COLO829 (cell line): ENCODE measurements at regions not wholly inside any gene's neighbourhood (a gene's known extent, or its start where the extent isn't known, plus 50 kb on each side); places are given as distances from the start of the nearest gene placed in this dataset.
"Not testable (repeated sequence)": the region's sequence is repeated elsewhere in the genome, so short reads cannot be mapped to it uniquely, and the experiment has no call there.

ENCODE experiments used
- DNase-seq: peaks from one replicate; pipeline ENCODE4 v3.0.0; 2012; ENCODE audit warnings: low spot score

DNA sequence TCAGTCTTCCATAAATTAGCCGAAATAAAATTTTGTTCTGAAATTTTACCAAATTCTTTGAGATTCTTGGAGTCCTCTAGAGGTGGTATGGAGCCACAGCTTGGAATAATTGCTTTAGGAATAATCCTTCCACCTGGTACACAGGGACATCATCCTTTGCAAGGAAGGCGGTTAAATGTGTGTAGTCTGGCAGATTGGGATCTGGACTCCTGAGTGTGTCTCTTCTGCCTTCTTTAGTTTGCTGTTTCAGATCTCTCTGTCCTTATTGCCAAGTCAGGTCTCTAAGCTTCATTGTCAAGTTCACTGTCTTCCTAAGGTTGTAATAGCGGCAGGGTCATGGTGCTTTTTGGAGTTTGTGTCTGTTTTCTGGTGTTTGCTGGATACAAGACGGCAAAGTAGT lies 393.9 kb upstream of the RGS6 start:
- no peak for DNase-seq

DNA sequence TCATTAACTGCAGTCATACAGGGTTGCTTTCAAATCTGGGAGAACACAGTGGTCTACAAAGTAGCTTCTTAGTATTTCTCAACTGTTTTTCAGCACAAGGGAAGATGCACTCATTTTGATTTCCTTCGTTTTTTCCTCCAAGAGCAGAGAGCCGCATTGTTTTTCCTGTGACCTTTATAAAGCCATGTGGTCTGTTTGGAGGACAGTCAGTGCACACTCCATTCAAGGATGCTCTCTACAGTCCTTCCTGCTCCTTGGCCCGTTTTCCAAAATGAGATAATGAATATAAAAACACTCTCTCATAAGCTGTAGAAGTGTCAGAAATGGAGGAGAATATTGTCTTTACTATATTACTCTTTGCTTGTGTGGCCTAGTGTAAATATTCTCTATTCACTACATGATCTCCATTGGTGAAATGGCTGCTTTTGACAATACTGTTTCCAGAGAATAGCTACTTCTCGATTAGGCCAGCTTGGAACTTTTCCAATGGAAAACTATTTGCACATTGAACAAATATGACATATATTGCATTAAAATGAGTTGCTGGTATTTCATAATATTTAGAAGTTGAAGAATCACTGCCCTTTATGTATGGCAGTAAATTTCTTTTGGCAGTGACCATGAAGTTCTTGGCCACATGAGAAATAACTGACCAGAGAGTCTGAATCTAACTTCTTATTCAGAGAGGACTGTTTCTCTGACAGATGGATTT lies 393.1 kb upstream of the RGS6 start:
- DNase-seq: no peak

DNA sequence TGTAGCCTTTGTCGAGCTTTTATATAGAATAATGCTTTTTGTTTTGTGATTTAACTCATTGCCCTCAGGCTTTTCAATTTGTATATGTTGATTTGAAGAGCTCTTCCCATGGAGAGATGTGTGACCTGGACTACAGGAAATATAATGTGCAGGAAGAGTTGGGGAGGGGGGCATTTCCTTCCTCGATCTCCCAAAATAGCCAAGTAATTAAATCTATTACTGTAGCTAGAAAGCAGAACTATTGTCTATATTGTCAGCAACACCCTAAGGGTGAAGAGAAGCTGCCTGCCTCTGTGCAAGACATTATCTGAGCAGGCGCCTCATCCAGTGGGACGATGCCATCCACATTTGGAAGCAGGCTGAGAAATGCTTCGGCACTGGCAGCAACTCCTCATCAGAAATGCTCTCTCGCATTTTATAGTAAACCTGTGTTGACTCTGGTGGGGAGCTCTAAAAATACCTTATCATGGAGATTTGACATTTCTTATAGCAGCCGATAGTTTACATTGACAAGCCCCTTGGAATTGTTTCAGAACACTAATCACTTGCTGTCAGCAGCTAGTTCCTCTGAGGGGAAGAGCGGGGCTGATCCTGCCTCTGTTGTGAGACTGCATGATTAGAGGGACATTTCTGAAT lies 392.5 kb upstream of the RGS6 start:
- no peak for DNase-seq

DNA sequence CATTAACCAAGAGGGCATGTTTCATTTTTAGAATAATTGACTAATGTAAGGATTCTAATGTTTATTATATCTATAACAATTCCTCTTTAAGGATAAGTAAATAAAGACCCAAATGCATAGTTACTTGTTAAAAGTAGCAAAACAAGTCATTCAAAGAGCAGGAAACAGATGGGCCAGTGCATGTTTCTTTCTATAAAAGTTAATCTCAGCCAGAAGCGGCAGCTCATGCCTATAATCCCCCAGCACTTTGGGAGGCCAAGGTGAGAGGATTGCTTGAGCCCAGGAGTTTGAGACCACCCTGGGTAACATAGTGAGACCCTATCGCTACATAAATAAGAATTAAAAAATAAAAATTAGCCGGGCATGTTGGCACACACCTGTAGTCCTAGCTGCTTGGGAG lies 391.0 kb upstream of the RGS6 start:
- no peak for DNase-seq

DNA sequence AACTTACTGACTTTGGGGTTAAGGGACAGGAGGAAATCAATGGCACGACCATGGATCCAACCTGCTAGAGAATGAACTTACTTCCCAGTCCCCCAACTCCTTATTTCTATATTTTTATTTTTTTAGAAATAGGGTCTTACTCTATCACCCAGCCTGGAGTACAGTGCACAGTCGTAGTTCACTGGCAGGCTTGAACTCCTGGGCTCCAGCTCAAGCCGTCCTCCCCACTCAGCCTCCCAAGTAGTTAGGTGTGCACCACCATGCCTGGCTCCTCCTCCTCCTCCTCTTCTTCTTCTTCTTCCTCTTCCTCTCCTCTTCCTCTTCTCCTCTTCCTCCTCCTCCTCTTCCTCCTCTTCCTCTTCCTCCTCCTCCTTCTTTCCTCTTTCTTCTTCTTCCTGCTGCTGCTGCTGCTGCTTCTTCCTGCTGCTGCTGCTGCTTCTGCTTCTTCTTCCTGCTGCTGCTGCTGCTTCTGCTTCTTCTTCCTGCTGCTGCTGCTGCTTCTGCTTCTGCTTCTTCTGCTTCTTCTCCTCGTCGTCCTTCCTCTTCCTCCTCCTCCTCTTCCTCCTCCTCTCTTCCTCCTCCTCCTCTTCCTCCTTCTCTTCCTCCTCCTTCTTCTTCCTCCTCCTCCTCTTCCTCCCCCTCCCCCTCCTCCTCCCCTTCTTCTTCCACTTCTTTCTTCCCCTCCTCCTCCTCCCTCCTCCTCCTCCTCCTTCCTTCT lies 390.1 kb upstream of the RGS6 start:
- DNase-seq: no peak

DNA sequence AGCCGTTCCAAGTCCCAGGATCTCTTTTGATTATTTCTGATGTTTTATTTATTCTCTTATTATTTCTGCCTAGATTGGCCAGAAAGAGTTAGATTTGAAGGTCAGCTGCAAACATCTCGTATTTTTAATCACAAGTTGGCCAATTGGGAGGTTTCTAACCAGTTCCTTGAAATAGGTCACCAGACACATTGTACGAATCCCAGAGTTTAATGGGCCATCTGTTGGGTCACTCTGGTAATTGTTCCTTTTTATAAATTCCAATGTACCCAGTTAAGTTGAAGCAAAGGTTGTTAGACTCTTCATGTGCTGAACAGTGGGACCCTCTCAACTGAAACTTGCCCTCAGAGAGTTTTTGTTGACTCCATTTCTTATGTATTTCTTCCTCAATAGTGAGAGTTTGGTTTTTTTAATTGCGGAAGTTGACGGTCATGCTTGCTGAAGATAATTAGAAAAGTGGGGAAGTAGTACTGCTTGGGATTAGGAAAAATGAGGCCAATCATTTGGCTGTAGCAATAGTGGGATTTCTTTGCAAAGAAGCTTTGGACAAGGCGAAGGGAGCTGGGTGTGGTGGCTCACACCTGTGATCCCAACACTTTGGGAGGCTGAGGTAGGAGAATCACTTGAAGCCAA lies 382.7 kb upstream of the RGS6 start:
- no peak for DNase-seq

DNA sequence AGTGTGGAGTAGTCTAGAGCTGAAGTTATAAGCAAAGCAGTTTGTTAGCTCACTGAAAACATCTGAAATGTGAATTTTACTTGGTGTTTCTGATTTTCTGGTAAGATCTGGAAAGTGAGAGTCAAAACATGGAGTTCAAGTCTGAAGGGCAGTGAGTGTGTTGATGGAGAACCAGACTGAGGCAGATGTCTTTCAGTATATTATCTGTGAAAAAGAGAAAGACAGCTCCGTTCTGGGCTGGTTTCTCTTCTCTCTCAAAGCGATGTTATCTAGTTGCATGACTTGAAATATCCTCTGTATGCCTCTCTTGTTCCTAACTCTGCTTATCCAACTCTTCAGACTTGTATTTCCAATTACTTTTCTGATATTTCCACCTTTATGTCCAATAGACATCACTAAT lies 381.9 kb upstream of the RGS6 start:
- DNase-seq: no peak

DNA sequence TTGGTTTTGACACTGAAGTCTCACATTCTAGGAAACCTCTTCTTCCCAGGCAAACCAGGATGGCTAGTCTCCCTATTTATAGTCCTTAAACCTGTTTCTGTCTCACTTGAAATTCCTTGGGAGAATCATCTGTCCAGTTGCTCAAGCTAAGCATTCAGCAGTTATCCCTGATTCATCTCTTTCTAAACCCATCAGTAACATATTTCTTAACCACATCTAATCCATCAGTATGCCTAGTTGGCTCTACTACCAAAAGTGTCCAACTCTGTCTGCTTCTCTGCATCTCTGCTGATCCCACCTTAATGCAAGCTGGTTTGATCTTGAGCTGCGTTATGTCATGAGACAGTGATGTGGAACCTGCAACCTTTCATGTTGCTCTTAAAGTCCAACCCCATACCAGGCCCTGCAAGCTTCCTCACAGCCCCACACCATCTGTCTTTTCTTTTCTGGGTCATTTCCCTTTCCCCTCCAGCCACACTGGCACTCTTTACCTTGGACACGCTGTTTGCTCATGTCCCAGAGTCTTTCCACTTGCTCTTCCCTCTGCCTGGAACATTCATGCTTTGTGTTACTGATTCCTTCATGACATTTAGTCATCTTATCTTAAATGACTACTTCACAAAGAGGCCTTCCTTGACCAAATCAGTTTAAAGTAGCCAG lies 380.8 kb upstream of the RGS6 start:
- no peak for DNase-seq

DNA sequence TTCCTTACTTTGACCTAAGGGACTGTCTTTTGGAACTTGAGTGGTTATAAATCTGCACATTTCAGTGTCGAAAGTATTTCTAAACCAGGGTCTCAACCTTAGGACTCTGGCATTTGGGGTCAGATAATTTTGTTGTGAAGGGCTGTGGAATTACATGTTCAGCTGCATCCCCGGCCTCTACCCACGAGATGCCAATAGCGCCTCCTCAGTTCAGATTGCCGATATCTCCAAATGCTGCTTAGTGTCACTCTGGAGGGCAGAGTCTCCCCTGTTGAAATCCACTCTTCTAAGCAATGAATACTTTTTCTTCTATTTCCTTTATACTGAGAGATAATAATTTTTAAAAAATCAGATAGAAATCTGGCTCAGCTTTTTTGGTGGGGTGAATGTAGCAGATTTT lies 379.4 kb upstream of the RGS6 start:
- DNase-seq: no peak

DNA sequence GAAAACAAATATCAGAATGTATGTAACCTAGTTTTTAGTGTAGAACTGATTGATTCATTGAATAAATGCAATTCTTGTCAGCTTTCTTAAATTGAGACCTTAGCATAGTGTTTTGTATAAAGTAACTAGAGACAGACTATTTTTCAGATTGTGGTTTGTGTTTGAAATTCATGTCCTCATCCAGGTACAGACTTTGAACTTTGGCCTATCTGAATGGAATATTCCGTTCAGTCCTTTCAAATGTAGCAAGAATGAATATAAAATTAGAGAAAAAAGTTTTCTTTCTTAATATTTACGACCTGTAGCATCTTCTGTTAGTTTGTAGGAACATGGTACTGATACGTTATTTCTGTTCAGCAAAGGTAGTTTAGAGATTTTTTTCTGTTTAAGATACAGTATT lies 378.4 kb upstream of the RGS6 start:
- no peak for DNase-seq

DNA sequence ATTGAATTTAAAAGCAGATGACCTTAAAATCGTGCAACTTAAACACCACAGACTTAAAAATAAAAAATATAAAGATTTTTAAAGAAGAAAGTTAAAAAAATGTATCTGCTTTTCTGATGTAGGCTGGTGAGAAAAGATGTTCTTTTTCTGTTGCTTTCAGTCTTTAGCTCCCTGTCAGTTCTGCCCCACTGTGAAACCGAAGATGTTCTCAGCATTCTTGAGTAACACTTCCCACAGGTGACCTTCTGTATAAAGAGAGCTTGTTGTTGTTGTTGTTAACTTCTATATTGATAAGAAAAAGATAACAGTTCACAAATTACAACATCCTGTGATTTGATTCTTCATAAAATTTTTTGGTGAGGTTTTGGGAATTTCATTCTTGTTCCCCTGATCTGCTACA lies 377.9 kb upstream of the RGS6 start:
- DNase-seq: no peak

DNA sequence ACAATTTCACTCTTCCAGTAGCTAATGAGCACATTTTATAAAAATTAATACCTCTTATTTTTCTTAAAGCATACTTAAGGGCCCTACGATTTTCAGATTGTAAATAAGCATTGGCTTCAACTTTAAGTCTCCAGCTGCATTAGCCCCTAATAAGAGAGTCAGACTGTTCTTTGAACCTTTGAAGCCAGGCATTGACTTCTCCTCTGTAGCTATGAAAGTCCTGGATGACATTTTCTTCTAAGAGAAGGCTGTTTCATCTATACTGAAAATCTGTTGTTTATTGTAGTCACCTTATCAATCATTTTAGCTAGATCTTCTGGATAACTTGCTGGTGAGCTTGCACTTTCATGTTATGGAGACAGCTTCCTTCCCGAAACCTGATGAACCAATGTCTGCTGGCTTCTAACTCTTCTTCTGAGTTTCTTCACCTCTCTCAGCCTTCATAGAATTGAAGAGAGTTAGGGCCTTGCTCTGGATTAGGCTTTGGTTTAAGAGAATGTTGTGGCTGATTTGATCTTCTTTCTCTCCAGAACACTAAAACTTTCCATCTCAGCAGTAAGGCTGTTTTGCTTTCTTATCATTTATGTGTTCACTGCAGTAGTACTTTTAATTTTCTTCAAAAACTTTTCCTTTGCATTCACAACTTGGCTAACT lies 377.1 kb upstream of the RGS6 start:
- DNase-seq: no peak

DNA sequence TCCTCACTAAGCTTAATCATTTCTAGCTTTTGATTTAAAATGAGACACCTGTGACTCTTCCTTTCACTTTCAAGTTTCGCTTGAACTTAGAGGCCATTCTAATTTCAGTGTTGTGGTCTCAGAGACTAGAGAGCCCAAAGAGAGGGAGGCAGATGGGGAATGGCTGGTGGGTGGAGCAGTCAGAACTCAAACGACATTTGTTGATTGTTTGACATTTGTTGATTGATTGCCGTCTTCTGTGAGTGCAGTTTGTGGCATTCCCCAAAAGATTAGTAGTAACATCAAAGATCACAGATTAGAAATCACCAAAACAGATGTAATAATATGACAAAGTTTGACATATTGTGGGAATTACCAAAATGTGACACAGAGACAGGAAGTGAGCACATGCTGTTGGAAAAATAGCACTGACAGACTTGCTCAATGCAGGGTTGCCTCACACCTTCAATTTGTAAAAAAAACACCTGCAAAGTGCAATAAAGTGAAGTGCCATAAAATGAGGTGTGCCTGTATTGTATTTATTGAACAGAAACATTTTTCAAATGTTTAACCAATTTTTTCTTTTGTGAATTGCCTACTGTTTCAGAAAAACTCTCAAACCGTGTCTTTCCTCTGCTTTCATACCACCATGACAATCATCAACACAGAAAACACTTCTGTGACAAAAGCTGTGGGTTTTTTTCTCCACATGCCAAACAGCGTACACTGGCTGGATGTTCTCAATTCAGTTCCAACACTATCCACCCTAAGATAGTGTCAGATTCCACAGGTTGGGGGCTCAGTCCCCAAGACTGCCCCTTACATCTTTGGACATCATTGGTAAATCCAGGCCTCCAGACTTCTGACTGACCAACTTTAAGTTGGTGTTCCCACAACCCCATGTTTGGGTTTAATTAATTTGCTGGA lies 376.3 kb upstream of the RGS6 start:
- no peak for DNase-seq

DNA sequence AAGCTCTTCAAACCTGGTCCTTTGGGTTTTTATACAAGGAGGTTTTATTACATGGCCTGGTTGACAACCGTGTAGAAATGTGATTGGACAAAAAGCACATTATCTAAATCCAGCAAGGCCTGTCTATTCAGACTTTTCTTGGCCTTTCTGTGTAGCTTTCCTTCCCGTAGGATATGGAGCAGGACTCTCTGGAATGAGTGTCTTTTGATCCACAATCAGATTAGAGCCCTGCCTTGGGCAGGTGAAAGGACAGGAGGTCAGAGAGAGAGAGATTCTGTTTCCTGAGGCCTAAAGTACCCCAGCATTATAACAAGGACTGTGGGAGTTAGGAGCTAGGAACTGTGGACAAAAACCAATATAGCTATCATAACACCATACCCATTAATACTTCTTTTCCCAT lies 375.5 kb upstream of the RGS6 start:
- DNase-seq: no peak

DNA sequence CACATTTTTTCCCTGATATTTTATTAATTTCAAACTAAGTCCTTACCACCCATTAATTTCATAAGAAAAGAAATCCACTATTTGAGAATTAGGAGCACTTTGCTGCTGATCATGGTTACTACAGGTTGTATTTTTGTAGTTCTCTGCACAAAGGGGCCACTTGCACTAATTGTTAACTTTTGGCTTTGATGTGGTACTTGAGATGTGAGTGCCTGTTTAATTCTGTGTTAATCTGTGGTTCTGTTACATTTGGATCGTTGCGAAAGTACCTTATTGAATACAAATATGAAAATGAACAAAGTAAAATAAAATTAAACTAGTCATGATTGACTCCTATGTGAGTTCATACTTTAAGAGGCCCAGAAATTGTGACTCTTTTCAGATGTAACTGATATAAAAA lies 374.9 kb upstream of the RGS6 start:
- DNase-seq: no peak

DNA sequence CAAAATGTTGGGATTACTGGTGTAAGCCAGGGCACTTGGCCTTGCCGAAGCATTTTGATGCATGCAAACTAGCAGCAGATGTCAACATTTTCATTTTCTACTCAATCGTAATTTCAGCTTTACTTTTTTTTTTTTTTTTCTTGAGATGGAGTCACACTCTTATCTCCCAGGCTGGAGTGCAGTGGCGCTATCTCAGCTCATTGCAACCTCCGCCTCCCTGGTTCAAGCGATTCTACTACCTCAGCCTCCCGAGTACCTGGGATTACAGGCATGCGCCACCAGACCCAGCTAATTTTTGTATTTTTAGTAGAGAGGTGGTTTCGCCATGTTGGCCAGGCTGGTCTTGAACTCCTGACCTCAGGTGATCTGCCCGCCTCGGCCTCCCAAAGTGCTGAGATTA lies 373.3 kb upstream of the RGS6 start:
- not testable (repeated sequence) for DNase-seq

DNA sequence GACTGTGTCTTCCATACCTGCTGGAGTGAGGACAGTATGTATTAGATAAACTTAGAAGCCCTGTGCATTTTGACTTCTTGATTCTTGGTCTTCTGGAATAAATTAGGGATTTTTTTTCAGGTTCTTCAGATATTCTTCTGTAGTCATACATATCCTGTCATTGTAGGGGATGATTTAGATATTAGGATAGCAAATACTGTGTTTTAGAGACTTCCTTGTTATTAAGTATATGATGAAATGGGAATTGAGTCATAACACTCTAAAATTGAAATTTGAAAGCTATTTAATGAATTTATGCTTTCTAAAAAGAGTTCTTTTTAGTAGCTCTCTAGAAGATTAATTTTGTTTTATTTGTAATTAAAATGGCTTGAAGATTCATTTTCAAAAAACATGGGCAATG lies 371.5 kb upstream of the RGS6 start:
- no peak for DNase-seq

DNA sequence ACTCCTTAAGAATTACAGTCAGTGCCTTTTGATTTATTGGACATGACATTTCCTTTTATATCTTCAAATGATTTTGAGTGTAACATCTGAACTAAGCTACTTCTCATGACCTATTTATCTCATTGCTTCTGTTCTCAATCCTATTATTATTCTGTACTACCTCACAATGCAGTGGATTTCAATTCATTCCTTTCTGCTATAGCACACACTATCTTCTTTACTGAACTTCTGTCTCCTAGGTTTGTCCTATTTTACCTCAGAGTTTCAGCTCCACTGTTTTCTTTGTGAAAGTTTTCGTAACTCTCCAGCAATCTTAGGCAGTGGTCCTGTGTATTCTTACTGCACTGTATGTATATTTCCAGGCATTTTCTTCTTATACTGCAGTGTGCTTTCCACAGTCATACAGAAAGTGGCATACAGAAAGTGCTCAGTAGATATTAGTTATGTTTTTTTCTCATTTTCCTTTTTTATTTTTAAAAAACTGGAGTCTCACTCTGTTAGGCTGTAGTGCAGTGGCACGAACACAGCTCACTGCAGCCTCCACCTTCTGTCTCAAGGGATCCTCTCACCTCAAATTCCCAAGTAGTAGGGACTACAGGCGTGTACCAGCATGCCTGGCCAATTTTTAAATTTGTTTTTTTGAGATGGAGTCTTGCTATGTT lies 368.6 kb upstream of the RGS6 start:
- DNase-seq: no peak

DNA sequence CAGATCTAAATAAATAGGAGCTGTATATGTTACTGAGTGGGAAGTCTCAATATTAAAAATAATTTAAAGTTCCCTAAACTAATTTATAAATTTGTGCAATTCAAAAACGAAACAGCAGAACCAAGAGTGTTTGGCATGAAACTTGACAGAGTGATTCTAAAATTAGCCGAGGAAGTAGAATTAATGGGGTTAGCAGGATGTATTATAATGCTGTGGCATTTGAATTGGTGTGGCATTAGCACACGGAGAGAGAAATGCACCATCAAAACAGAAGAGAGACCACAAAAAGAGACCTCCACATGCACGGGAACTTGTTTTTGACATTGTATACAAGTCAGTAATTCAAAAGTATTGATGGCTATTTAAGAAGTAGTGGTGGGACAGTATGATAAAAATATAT lies 366.0 kb upstream of the RGS6 start:
- no peak for DNase-seq

DNA sequence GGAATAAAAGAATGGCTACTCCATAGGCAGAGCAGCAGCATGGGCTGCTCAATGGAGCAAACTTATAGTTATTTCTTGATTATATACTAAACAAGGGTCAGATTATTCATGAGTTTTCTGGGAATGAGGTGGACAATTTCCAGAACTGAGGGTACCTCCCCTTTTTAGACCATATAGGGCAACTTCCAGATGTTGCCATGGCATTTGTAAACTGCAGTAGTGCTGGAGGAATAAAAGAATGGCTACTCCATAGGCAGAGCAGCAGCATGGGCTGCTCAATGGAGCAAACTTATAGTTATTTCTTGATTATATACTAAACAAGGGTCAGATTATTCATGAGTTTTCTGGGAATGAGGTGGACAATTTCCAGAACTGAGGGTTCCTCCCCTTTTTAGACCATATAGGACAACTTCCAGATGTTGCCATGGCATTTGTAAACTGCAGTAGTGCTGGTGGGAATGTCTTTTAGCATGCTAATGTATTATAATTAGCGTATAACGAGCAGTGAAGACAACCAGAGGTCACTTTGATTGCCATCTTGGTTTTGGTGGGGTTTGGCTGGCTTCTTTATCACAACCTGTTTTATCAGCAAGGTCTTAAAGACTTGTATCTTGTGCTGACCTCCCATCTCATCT lies 364.6 kb upstream of the RGS6 start:
- DNase-seq: not testable (repeated sequence)
